ENCODE measurements at regions not wholly inside any gene's neighbourhood (a gene's known extent, or its start where the extent isn't known, plus 50 kb on each side); places are given as distances from the start of the nearest gene placed in this dataset.
"Not testable (repeated sequence)": the region's sequence is repeated elsewhere in the genome, so short reads cannot be mapped to it uniquely, and the experiment has no call there.

DNA sequence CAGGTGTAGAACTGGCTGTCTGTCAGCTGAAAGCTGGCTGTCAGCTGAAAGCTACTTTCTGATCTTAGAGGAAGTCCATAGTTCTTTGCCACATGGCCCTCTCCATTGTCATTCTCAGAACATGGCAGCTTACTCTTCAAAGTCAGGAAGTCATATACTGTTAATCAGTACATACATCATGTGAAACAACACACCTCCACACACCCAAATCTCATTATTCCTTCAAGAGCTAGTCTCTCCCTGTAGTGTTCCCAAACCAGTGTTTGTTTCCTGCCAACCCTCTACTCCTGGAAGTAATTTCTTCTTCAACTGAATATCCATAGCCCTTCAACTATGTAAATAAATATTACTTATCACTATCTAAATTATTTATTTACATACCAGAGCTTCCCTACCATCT, 58.9 kb downstream of the OR5AK2 start:
- no peak for DNase-seq

DNA sequence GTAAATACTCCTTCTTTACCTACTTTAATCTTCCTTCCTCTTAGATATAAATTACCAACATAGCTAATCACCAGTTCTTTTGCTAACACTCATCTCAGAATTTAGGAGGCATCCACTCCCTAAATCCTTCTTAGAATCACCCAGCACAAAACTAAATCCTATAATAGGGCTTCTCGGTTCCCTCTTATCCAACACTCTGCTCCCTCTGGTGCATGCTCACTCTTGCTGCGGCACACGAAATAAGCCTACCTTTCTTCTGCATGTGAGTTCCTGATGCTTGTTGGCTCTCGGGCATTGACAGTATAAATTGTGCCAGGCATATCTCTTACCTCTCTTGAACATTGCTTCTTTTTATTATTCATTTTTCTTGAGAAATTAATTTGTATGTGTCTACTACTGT, 61.0 kb downstream of the OR5AK2 start:
- DNase-seq: no peak

GRCh38 chr11:57054817-57055216, 66.1 kb downstream of the OR5AK2 start:
- no peak for DNase-seq

DNA sequence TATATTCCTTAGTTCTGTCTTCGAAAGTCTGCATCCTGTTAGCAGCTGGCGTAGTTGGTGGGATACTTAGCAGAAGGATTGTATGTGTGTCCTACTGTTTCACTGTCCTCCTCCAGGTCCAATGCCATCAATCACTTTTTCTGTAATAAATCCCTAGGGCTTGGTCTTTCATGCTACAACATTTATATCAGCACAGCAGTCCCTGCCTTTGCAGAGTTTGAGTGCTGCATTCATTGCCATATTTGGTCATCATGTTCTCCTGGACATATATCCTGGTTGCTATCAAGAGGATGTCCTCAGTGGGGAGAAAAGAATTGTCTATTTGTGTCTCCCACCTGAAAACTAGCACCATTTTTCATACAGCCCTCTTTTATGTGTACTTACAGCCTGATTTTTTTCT, 67.0 kb downstream of the OR5AK2 start:
- no peak for DNase-seq

DNA sequence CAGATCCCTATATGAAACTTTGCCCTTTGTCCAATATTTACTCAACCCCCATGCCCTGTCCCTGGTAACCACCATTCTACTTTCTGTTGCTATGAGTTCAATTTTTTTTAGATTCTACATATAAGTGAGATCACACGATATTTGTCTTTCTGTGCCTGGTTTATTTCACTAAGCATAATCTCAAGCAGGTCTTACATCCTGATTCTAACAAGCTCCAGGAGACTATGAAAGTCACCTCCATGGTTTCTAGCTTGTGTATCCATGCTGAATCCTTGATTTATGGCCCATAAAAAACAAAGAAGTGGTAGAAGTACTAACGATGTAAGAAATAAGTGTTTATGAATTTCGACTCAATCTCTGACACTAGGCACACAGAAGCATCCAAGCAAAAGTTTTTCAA, 68.0 kb downstream of the OR5AK2 start:
- no peak for DNase-seq

GRCh38 chr11:57057561-57057960, 68.8 kb downstream of the OR5AK2 start:
- DNase-seq: no peak

DNA sequence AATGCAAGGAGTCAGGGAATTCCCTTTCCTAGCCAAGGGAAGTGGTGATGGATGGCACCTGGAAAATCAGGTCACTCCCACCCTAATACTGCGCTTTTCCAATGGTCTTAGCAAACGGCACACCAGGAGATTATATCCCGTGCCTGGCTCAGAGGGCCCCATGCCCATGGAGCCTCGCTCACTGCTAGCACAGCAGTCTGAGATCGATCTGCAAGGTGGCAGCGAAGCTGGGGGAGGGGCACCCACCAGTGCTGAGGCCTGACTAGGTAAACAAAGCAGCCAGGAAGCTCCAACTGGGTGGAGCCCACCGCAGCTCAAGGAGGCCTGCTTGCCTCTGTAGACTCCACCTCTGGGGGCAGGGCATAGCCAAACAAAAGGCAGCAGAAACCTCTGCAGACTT, 74.2 kb downstream of the OR5AK2 start:
- not testable (repeated sequence) for DNase-seq

- no peak for DNase-seq
These were observed 81.2 kb downstream of the OR5AK2 start for GRCh38 chr11:57069942-57070341.

- no peak for DNase-seq
These were observed 83.1 kb downstream of the OR5AK2 start for GRCh38 chr11:57071829-57072228.

DNA sequence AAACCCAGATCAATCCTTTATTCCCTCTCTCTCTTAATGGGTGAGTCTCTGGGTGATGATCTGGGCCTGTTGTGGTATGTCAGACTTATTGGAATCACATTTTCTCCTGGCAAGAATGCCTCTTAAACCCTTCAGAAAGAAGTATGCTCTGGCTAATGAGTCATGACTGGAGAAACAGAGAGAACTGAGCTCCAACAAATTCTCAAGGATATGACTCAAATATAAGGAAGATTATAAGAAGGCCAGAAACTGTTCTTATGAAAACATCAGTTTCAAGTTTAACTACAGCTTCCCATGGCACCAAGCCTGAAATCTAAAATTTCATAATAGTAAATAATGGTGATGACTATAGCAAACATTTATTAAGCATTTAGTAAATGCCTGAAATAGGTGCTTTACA, 83.9 kb downstream of the OR5AK2 start:
- no peak for DNase-seq

GRCh38 chr11:57073128-57073527, 84.4 kb downstream of the OR5AK2 start:
- no peak for DNase-seq

- no peak for DNase-seq
These were observed 92.6 kb downstream of the OR5AK2 start for GRCh38 chr11:57081356-57081755.

- DNase-seq: no peak
These were observed 93.4 kb downstream of the OR5AK2 start for GRCh38 chr11:57082125-57082524.

GRCh38 chr11:57083641-57084385, 95.1 kb downstream of the OR5AK2 start:
- DNase-seq: no peak

DNA sequence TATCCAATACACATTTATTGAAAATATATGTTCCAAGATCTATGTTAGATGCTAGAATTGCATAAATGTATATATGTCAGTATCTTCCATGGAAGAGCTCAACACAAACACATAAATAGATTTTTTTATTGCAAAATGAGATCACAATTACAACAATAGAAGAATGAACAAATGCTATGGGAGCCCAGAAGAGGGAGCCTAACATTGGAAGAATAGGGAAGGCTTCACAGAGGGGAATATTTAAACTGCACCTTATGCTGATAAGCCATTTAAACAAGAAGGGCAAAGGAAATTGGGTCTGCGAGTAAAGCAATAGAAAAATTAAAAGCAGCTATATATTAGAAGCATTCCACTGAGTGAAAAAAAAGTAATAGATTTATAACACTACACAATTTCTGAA, 96.1 kb upstream of the LRRC55 start:
- DNase-seq: no peak

- no peak for DNase-seq
These were observed 93.8 kb upstream of the LRRC55 start for GRCh38 chr11:57087991-57088390.

GRCh38 chr11:57092028-57092698, 89.6 kb upstream of the LRRC55 start:
- no peak for DNase-seq

GRCh38 chr11:57094181-57094935, 87.4 kb upstream of the LRRC55 start:
- no peak for DNase-seq

GRCh38 chr11:57095417-57095816, 86.3 kb upstream of the LRRC55 start:
- DNase-seq: no peak

- no peak for DNase-seq
These were observed 85.9 kb upstream of the LRRC55 start for GRCh38 chr11:57095896-57096295.

- no peak for DNase-seq
These were observed 84.6 kb upstream of the LRRC55 start for GRCh38 chr11:57097149-57097548.

DNA sequence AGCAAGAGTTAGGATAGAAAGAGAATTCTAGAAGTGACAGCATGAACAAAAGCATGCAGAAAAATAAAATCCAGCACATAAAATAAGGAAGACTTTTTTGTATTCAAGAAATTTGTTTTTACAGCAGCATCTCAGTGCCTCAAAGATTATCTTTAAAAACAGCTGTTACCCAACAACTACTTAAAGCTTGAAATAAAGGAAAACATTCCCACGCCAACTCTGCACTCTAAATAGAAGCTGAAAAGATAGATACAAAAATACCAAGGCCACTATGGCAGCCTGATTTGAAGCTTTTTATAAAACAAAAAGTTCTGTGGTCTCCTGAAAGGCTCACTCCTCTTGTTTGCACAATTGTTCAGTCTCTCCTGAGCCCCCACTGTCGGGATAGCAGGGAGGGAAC, 83.6 kb upstream of the LRRC55 start:
- no peak for DNase-seq

DNA sequence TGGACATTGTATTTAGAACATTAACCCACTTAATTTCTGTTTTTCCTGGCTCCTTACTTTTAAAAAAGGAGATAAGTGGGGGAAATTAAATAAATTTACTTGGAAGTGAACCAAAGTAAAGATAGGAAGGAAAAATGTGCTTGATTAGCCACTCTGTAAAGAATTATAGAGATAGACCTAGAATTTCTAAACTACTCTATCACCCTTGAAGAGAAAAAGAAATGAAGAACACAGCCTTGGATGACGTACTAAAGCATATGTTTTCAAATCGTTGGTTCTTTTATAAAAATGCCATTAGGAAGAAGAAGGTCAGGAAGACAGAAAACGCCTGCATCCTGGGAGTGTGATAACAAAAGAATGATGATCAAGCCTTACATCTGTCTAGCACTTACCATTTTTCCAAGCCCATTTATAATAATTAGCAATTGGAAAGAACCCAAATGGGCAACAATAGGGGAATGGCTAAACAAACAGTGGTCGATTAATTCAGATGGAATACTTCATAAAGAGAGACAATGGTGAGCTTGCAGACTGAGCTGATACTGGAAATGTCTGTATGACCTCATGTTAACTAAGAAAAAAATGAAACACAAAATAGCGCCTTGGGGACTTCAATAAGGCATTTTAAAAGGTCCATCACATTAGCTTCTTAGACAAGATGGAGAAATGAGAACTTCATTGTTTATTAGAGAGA, 81.0 kb upstream of the LRRC55 start:
- no peak for DNase-seq
